Erythroblast (primary cell): ENCODE measurements at regions not wholly inside any gene's neighbourhood (a gene's known extent, or its start where the extent isn't known, plus 50 kb on each side); places are given as distances from the start of the nearest gene placed in this dataset.

Experiments used
- DNase-seq, 2 experiments: peaks; one replicate each; lab custom pipeline; 2025; lab: John Stamatoyannopoulos, UW
- GATA1 ChIP-seq: IDR thresholded peaks from 2 replicates; pipeline ENCODE4 v1.6.1; 2011; ENCODE audit warnings: low read depth, mild to moderate bottlenecking, control low read depth, low read length, moderate library complexity
- POLR2A ChIP-seq: IDR thresholded peaks from 2 replicates; pipeline ENCODE4 v1.6.1; 2011; ENCODE audit warnings: mild to moderate bottlenecking, low read length

DNA sequence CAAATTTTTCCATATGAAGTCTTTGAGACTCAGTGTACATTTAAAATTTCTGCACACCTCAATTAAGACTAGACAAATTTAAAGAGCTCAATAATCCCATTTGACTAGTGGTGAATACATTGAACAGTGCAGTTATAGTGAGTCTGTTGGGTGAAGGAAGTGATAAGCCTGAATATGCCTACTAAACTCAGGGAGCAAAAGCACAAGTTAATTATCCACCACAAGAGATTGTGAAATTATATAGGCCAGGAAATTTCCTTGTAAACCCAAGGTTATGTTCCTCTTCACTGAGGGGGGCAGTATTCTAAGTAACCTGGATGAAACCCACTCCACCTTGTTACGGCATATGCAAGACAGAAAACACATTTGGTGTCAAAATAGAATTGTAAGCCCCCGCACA, 612.9 kb upstream of the DAB2 start:
- TF ChIP-seq GATA1 (no peak), POLR2A (no peak)
- no peak for DNase-seq

DNA sequence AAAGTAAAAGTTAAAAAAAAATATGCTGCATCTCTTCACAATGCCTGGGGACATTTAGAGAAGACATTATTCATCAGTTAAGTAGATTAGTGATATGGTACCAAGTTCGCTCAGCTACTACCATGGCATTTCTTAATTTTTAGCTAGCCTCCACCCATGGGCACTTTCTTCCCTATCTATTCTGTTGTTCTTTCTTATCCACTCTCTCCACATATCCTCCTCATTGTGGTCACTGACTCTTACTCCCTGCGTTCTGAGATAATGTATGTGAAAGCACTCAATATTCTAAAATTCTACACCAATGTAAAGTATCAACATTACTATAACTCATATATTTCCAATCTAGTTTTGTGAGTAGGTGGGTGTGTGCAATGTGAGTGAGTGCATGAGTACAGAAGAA, 609.7 kb upstream of the DAB2 start:
- DNase-seq: no peak
- no peak for TF ChIP-seq GATA1
- no peak for TF ChIP-seq POLR2A

DNA sequence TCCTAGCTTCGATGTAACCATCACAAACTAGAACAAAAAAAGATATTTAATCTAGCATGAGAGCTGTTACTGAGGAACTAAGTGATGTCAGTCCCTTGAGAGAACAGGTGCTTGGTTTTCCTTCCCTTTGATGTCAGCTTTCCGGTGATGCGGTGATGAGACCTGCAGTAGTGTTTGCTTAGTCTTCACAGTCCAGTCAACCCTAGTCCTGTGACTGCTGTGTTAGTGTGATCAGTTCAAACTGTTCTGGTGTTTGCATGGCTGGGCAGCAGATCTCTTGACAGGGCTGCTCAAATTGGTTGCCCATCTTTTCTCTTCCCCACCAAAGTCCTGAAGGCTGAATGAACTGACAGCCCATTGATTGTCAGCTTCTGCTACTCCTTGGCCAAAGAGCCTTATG, 608.6 kb upstream of the DAB2 start:
- no peak for DNase-seq
- no peak for TF ChIP-seq POLR2A
- TF ChIP-seq GATA1: no peak

DNA sequence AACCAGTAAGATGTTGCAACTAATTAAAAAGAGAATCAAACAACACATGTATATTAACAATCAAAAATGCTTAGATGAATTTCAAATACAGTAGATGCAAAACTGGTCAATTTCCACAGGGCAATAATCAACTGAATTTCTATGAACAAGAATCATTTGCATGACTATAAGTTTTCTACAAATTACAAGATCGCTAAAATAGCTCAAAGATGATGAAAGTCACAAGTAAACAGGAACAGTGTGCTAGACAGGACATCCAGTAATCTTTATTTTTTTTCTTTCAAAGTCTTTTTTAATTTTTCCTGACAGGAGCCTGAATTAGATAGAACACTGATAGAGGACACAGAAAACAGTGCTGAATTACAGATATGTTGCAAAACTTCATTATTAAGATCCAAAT, 608.2 kb upstream of the DAB2 start:
- TF ChIP-seq POLR2A (no peak), GATA1 (no peak)

DNA sequence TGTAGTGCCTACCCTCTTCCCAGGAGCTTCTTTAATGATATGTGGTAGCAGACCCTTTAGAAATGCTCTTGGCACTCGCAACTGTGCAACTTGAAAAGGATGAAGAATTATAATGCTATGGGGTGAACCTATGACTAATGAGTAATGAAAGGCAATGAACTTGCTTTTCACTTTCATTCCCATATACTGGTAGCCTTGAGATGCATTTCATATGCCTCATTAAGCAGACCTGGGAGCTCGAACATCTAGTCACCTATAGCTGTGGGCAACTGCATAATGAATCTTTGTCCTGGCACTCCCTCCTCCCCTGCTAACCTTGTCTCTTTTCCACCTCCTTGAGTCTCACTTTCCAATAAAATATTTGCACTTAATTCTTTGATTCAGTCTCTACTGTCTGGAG, 605.9 kb upstream of the DAB2 start:
- no peak for TF ChIP-seq GATA1
- no peak for TF ChIP-seq POLR2A
- no peak for DNase-seq

More for the DNA sequence above, 608.2 kb upstream of the DAB2 start:
- DNase-seq: no peak

DNA sequence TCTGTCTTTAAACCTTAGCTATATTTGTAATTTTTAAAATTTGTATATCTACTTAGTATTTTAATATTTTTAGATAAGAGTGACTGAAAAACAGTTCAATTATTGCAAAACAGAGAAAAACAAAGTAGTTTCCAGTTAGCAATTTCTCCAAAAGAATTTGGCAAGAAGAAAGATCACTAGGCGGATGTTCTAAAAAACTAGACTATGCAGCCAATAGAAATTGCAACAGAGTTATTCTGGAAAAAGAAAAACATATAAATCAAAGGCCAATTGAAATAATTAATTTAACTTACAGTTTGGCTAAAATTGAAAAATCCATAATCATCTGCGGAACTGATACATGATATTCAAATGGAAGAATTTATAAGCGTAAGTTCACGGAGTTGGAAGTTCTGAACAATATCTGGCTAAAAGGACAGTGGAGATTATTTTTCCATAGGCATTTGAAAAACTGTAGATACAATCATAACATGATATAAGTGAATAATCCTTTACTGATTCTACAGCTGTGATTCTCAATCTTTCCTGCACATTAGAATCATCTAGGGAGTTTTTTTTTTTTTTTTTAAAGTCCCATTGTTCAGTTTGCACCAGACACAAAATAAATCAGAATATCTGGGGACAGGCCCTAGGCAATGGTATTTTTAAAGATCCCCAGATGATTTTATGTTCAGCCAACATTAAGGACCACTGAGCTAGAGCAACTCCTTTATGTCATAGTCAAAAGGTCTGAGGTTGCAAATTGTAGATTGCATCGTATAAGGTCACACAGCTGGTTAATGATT, 605.1 kb upstream of the DAB2 start:
- no peak for DNase-seq
- TF ChIP-seq GATA1 (no peak), POLR2A (no peak)

DNA sequence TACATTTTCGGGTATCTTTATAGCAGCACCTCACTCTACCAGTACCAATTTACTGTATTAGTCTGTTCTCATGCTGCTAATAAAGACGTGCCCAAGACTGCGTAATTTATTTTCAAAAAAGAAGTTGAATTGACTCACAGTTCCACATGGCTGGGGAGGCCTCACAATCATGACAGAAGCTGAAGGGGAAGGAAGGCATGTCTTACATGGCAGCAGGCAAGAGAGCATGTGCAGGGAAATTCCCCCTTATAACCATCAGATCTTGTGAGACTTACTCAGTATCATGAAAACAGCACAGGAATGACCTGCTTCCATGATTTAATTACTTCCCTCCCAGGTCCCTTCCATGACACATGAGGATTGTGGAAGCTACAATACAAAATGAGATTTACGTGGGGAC, 602.6 kb upstream of the DAB2 start:
- TF ChIP-seq POLR2A: no peak
- TF ChIP-seq GATA1: no peak
- DNase-seq: no peak

DNA sequence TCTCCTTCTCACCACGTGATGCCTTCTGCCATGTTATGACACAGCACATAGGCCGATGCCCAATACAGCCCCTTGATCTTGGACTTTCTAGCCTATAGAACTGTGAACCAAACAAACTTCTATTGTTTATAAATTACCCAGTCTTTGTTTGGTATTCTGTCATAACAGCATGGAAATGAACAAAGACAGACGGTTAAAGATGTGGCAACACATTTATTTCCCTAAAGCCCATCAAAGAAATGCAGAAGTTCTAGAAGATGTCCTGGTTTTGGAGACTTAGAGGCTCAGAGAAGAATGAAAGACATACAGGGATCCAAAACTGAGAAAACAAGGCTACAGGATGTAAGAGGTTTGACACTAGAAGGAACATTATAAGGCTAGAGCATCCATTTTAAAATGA, 600.8 kb upstream of the DAB2 start:
- TF ChIP-seq POLR2A (no peak), GATA1 (no peak)
- no peak for DNase-seq

DNA sequence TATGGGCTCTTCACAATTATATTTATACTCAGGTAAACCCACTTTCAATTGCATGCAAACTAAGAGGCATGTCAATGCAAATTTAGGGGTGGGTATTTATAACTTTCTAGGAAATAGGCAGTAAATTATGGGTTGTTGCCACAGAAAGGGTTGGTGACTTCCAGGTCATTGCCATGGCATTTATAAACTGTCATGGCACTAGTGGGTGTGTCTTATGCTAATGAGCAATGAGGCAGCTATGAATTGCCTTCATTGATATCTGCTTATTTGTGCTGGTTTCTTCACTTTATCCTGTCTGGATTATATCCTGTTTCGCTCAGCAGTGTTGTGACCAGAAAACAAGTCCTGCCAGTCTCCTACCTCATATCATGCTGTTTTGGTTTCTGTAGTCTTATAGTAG, 597.3 kb upstream of the DAB2 start:
- no peak for DNase-seq
- no peak for TF ChIP-seq GATA1
- TF ChIP-seq POLR2A: no peak

DNA sequence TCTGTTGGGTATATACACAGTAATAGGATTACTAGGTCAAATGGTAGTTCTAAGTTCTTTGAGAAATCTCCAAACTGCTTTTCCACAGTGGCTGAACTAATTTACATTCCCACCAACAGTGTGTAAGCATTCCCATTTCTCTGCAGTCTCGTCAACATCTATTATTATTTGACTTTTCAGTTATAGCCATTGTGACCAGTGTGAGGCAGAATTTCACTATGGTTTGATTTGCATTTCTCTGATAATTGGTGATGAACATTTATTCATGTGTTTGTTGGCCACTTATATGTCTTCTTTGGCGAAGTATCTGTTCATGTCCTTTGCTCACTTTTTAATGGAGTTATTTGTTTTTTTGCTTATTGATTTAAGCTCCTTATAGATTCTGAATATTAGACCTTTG, 596.2 kb upstream of the DAB2 start:
- TF ChIP-seq GATA1: no peak
- TF ChIP-seq POLR2A: no peak
- DNase-seq: no peak

DNA sequence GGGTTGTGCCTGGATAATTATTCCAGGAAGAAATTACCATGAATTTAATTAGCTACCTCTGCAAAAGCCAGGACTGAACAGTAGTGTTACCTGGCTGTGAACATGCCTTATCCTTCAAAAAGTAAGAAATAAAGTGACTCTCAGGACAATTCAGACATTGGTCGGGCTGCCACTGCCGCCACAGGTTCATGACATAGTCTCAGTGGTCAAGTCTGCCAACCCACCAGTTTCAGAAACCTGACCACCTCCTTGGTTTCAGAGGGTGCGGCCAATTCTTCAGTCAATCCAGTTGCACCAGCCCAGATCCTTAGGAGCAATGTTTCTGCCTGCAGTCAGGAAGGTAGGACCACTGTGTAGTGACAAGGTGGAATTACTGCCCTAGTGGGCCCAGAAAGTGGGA, 593.1 kb upstream of the DAB2 start:
- TF ChIP-seq GATA1 (no peak), POLR2A (no peak)
- no peak for DNase-seq

DNA sequence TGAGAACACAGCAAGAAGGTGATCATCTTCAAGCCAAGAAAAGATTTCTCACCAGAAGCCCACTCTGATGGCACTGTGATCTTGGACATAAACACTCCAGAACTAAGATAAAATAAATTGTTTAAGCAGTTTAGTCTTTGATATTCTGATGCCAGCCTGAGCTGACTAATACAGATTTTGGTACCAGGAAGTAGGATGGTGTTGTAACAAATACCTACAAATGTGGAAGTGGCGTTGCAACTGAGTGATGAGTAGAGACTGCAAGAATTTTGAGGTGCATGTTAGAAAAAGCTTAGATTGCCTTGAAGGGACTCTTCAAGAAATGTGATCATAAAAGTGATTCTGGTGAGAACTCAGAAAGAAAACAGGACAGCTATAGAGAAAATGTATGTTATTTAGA, 592.4 kb upstream of the DAB2 start:
- TF ChIP-seq POLR2A (no peak), GATA1 (no peak)
- no peak for DNase-seq

DNA sequence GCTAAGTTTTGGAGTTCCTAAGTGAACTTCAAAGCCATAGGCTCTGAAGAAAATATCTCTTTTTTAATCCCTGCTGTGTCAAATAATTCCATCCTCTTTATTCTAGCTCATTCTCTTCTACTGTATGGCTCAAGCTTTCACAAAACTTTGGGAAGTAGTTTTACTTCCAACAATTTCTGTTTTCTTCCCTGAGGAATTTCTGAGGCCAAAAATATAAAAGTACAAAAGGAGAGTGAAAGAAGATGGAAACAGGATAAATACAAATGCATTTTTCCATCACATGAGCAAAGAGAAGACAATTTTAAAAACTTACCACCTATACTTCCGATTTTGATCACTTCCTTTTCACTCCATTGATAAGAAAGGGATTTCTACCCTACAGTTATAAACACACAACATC, 585.7 kb upstream of the DAB2 start:
- TF ChIP-seq GATA1 (no peak), POLR2A (no peak)
- no peak for DNase-seq

DNA sequence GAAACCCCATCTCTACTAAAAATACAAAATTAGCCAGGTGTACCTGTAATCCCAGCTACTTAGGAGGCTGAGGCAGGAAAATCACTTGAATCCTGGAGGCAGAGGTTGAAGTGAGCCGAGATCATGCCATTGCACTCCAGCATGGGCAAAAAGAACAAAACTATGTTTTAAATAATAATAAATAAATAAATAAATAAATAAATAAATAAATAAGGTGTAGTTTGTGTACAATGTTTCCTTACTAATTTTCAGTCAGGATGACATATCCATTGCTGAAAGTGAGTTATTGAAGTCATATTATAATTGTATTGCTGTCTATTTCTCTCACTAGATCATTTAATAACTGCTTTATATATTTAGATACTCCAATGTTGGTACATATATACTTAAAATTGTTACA, 581.5 kb upstream of the DAB2 start:
- no peak for DNase-seq
- no peak for TF ChIP-seq POLR2A

DNA sequence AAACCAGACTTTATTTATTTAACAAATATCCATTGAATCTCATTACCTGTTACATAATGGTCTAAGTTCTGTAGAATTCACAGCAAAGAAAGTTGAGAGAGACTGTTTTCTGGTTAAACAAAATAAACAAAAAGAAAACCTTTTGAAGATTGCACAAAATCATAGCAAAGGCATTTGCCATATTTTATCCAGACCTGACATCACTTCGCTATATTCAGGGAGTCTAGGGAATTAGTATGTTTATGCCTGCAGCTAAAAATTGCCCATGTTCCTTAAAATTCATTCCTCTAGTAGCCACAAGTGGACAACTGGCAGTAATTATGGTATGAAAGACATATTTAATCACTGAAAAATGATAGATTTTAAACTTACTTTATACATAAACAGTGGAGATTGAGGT, 577.0 kb upstream of the DAB2 start:
- TF ChIP-seq POLR2A (no peak), GATA1 (no peak)
- no peak for DNase-seq
